HepG2 (cell line): ENCODE measurements at regions not wholly inside any gene's neighbourhood (a gene's known extent, or its start where the extent isn't known, plus 50 kb on each side); places are given as distances from the start of the nearest gene placed in this dataset.

Source experiments
- ATAC-seq: fragments of 200-7000 bp; cut with Tn5 transposase; 3 replicates; pipeline ENCODE4 v1.9.1; 2020; ENCODE audit warnings: mild to moderate bottlenecking, moderate library complexity
- BruUV-seq: library from RNA; stranded (reverse); fragments of 400-500 nt; replicated peaks from 2 replicates; lab custom pipeline; 2021; lab: Mats Ljungman, UMichigan
- CTCF ChIA-PET: fragments of 300-600 bp; formaldehyde crosslinking; extraction: SDS; loops from one replicate; lab custom pipeline; 2021; ENCODE audit warnings: low total read pairs, inconsistent platforms, low intra/inter-chr PET ratio; lab: Yijun Ruan, JAX
- POLR2A ChIA-PET: fragments of 350-600 bp; sonication (Branson Sonifier 250); formaldehyde crosslinking; loops from one replicate; lab custom pipeline; 2020; ENCODE audit warnings: antibody characterized with exemption, inconsistent platforms; lab: Yijun Ruan, JAX
- DNase-seq: peaks from one replicate; pipeline ENCODE4 v3.0.0-alpha.2; 2015; ENCODE audit warnings: low spot score
- FAIRE-seq: peaks from 3 replicates; lab custom pipeline; 2011; peaks lifted over from hg19 to GRCh38; lab: Jason Lieb, UNC
- H2AFZ ChIP-seq: one replicate; pipeline ENCODE4 v1.6.1; 2011; ENCODE audit warnings: low read length, inconsistent platforms
- H3K27ac ChIP-seq: fragments of 300-600 bp; 3 replicates; pipeline ENCODE4 v1.8.0; 2011; ENCODE audit warnings: mixed run types, mild to moderate bottlenecking, mixed read lengths, low read length, inconsistent platforms; ENCODE audit not compliant: insufficient read depth; ENCODE audit errors: extremely low read length
- H3K27me3 ChIP-seq, 2 experiments: fragments of 200-600 bp in 1 of 2; 2 replicates in 1 of 2; 3 replicates in 1 of 2; pipeline versions ENCODE4 v1.6.0 to v1.8.0; 2011; ENCODE audit warnings: low read length in 2 of 2, mild to moderate bottlenecking in 2 of 2, moderate library complexity in 2 of 2, inconsistent platforms in 1 of 2; ENCODE audit not compliant: insufficient read depth in 2 of 2, control insufficient read depth in 1 of 2
- H3K36me3 ChIP-seq, 2 experiments: fragments of 200-600 bp in 1 of 2; replicated peaks in 1 of 2; 2 replicates in 1 of 2; 3 replicates in 1 of 2; pipeline versions ENCODE4 v1.5.1 to v1.8.0; 2011; ENCODE audit warnings: low read length in 2 of 2, inconsistent platforms in 1 of 2; ENCODE audit not compliant: insufficient read depth in 2 of 2, control insufficient read depth in 1 of 2
- H3K4me1 ChIP-seq: 2 replicates; pipeline ENCODE4 v1.5.1; 2012; ENCODE audit warnings: low read length, inconsistent platforms; ENCODE audit not compliant: insufficient read depth
- H3K4me2 ChIP-seq: 2 replicates; pipeline ENCODE4 v1.6.0; 2011; ENCODE audit warnings: low read depth, low read length, inconsistent platforms
- H3K4me3 ChIP-seq, 3 experiments: fragments of 200-600 bp in 1 of 3; sonication (generic), shearing (Covaris generic) in 1 of 3; replicated peaks in 1 of 3; 2 replicates each; pipeline ENCODE4 v1.5.1; 2011 to 2016; ENCODE audit warnings: low read length in 3 of 3, inconsistent platforms in 2 of 3, low read depth in 2 of 3, mild to moderate bottlenecking in 2 of 3, control low read depth in 1 of 3, mixed read lengths in 1 of 3; ENCODE audit not compliant: insufficient read depth in 1 of 3
- H3K79me2 ChIP-seq: one replicate; pipeline ENCODE4 v1.6.1; 2011; ENCODE audit warnings: low read length, inconsistent platforms; ENCODE audit not compliant: insufficient read depth
- H3K9ac ChIP-seq: 2 replicates; pipeline ENCODE4 v1.6.0; 2011; ENCODE audit warnings: mild to moderate bottlenecking, low read depth, low read length, inconsistent platforms; ENCODE audit not compliant: insufficient read depth
- H3K9me3 ChIP-seq: 2 replicates; pipeline ENCODE4 v1.5.1; 2012; ENCODE audit warnings: mild to moderate bottlenecking, low read length
- H4K20me1 ChIP-seq: 2 replicates; pipeline ENCODE4 v1.6.0; 2011; ENCODE audit warnings: inconsistent platforms, mild to moderate bottlenecking, low read length, moderate library complexity; ENCODE audit not compliant: insufficient read depth
- ATM ChIP-seq: fragments of 450-650 bp; IDR thresholded peaks from 2 replicates; pipeline ENCODE4 v1.7.1; 2017; ENCODE audit warnings: mild to moderate bottlenecking, borderline replicate concordance
- ETV5 ChIP-seq: IDR thresholded peaks from 2 replicates; pipeline ENCODE4 v1.6.1; 2018; ENCODE audit warnings: missing biosample characterization, missing genetic modification reagents, inconsistent platforms, borderline replicate concordance
- GTF2F1 ChIP-seq: fragments of 150-350 bp; IDR thresholded peaks from 2 replicates; pipeline ENCODE4 v1.6.1; 2014; ENCODE audit warnings: low read length
- HDAC2 ChIP-seq: sonication (generic); formaldehyde crosslinking; IDR thresholded peaks from 2 replicates; pipeline ENCODE4 v1.4.0; 2020; ENCODE audit warnings: missing genetic modification reagents
- HNRNPLL ChIP-seq: fragments of 200-400 bp; formaldehyde crosslinking; IDR thresholded peaks from 2 replicates; pipeline ENCODE4 v1.6.1; 2017; ENCODE audit warnings: mild to moderate bottlenecking, low read depth, low read length; ENCODE audit not compliant: poor library complexity, severe bottlenecking
- KDM5B ChIP-seq: sonication (generic); formaldehyde crosslinking; IDR thresholded peaks from 2 replicates; pipeline ENCODE4 v1.4.0; 2020; ENCODE audit warnings: missing genetic modification reagents, mild to moderate bottlenecking, borderline replicate concordance
- NR2F1 ChIP-seq, 2 experiments: fragments of 450-650 bp in 1 of 2; formaldehyde crosslinking in 1 of 2; IDR thresholded peaks; 2 replicates each; pipeline versions ENCODE4 v1.5.0 to v1.6.1; 2016 to 2020; ENCODE audit warnings: mild to moderate bottlenecking in 1 of 2, missing compliant biosample characterization in 1 of 2, missing genetic modification reagents in 1 of 2, moderate library complexity in 1 of 2
- PITX1 ChIP-seq: sonication (generic); formaldehyde crosslinking; IDR thresholded peaks from 2 replicates; pipeline ENCODE4 v1.5.1; 2020; ENCODE audit warnings: mild to moderate bottlenecking, missing genetic modification reagents
- ZBTB7A ChIP-seq: sonication (generic); formaldehyde crosslinking; IDR thresholded peaks from 2 replicates; pipeline ENCODE4 v1.8.0; 2022; ENCODE audit warnings: mild to moderate bottlenecking, missing genetic modification reagents
- ZNF24 ChIP-seq: fragments of 450-650 bp; IDR thresholded peaks from 2 replicates; pipeline ENCODE4 v1.6.1; 2017; ENCODE audit warnings: antibody characterized with exemption, mild to moderate bottlenecking
- ZNF367 ChIP-seq: sonication (generic); formaldehyde crosslinking; IDR thresholded peaks from 2 replicates; pipeline ENCODE4 v1.4.0; 2020; ENCODE audit warnings: missing genetic modification reagents, borderline replicate concordance
- ZNF562 ChIP-seq: sonication (generic); formaldehyde crosslinking; IDR thresholded peaks from 2 replicates; pipeline ENCODE4 v1.8.0; 2022; ENCODE audit warnings: missing genetic modification reagents, borderline replicate concordance
- ZNF670 ChIP-seq: sonication (generic); formaldehyde crosslinking; IDR thresholded peaks from 2 replicates; pipeline ENCODE4 v1.8.0; 2022; ENCODE audit warnings: mild to moderate bottlenecking, missing genetic modification reagents, borderline replicate concordance
- WGBS: methylation state at CpG from one replicate; pipeline ENCODE4 v1.1.6; 2017; ENCODE audit warnings: low lambda C conversion rate; 5-methylcytosine and 5-hydroxymethylcytosine counted together
- in situ Hi-C: cut with HindIII; loops from 2 replicates; pipeline ENCODE4 v1.10.0; 2017; ENCODE audit warnings: low pct_unique_long_range_greater_than_20kb; ENCODE audit not compliant: extremely low pct_ligation_motif_present
- intact Hi-C: fragments of 100-400 bp; cut with micrococcal nuclease; formaldehyde crosslinking; loops from one replicate; pipeline ENCODE4 v1.10.0; 2022; ENCODE audit not compliant: unreplicated experiment
- TF ChIP-seq, protein P1 (sequence below): sonication (generic); formaldehyde crosslinking; conservative IDR thresholded peaks from 2 replicates; pipeline ENCODE4 v1.8.1; 2023; ENCODE audit warnings: missing genetic modification reagents
- TF ChIP-seq, protein P2 (sequence below): IDR thresholded peaks from 2 replicates; pipeline ENCODE4 v1.6.1; 2016; ENCODE audit warnings: missing compliant biosample characterization, missing genetic modification reagents, borderline replicate concordance
- TF ChIP-seq, protein P3 (sequence below): sonication (generic); IDR thresholded peaks from 2 replicates; pipeline ENCODE4 v1.6.1; 2016; ENCODE audit warnings: low read depth, borderline replicate concordance
- TF ChIP-seq, protein P4 (sequence below): IDR thresholded peaks from 2 replicates; pipeline ENCODE4 v1.6.1; 2012; ENCODE audit warnings: inconsistent platforms
- TF ChIP-seq, protein P5 (sequence below): sonication (generic); formaldehyde crosslinking; IDR thresholded peaks from 2 replicates; pipeline ENCODE4 v1.9.0; 2022; ENCODE audit warnings: missing genetic modification reagents, mild to moderate bottlenecking, borderline replicate concordance

DNA sequence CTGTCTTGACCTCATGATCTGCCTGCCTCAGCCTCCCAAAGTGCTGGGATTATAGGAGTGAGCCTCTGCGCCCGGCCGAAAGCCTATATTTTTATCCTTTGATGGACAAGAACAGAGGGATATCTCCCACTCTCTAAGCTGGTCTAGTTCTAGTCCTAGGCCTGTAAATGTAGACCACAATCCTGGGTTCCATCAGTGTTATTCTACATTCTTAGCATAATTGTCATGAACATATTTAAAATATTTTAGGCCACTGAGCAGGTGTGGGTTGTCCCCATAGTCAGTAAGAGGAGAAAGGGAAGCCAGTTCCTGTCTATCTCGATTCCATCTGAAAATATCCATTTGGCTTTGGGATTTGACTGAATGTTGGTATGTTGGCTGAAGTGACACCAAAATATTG, 118.1 kb downstream of the EBLN2 start (continued):
- TF ChIP-seq, protein P1, sequence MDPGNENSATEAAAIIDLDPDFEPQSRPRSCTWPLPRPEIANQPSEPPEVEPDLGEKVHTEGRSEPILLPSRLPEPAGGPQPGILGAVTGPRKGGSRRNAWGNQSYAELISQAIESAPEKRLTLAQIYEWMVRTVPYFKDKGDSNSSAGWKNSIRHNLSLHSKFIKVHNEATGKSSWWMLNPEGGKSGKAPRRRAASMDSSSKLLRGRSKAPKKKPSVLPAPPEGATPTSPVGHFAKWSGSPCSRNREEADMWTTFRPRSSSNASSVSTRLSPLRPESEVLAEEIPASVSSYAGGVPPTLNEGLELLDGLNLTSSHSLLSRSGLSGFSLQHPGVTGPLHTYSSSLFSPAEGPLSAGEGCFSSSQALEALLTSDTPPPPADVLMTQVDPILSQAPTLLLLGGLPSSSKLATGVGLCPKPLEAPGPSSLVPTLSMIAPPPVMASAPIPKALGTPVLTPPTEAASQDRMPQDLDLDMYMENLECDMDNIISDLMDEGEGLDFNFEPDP (CRISPR knock-in tag): no peak

DNA sequence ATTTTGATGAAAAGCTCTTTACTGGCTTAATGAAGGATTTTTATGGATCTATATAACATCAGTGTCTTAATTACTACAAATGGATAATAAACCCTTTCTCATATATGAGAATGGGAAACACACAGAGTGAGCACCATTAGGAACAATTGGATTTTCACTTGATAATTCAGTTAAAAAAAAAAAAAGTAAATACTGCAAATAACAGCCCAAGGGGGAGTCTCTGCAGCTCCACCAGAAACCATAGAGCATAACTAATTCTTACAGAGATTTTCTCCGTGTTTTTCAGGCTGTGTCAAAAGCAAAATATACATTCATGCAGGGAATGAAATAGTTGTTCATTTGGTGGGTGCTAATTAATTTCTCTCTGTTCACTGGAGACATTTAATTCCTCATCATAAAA, 125.3 kb downstream of the EBLN2 start:
- BruUV-seq: no TSS peak
- CTCF ChIA-PET: no interaction called here
- TF ChIP-seq, protein P2, sequence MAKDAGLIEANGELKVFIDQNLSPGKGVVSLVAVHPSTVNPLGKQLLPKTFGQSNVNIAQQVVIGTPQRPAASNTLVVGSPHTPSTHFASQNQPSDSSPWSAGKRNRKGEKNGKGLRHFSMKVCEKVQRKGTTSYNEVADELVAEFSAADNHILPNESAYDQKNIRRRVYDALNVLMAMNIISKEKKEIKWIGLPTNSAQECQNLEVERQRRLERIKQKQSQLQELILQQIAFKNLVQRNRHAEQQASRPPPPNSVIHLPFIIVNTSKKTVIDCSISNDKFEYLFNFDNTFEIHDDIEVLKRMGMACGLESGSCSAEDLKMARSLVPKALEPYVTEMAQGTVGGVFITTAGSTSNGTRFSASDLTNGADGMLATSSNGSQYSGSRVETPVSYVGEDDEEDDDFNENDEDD (CRISPR knock-in tag): no peak
- TF ChIP-seq ZNF367 (CRISPR knock-in tag) (no peak), KDM5B (CRISPR knock-in tag) (no peak), NR2F1 (CRISPR knock-in tag; IDR thresholded peaks at IDR 0.05) (no peak), ATM (no peak), HNRNPLL (no peak), PITX1 (no peak), ZNF24 (no peak), HDAC2 (CRISPR knock-in tag) (no peak), ZNF562 (CRISPR knock-in tag) (no peak), ZNF670 (CRISPR knock-in tag) (no peak), GTF2F1 (no peak), ETV5 (CRISPR knock-in tag) (no peak), ZBTB7A (no peak)
- TF ChIP-seq, protein P3, sequence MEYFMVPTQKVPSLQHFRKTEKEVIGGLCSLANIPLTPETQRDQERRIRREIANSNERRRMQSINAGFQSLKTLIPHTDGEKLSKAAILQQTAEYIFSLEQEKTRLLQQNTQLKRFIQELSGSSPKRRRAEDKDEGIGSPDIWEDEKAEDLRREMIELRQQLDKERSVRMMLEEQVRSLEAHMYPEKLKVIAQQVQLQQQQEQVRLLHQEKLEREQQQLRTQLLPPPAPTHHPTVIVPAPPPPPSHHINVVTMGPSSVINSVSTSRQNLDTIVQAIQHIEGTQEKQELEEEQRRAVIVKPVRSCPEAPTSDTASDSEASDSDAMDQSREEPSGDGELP: no peak
- TF ChIP-seq, protein P4, sequence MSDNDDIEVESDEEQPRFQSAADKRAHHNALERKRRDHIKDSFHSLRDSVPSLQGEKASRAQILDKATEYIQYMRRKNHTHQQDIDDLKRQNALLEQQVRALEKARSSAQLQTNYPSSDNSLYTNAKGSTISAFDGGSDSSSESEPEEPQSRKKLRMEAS: no peak
- TF ChIP-seq, protein P5, sequence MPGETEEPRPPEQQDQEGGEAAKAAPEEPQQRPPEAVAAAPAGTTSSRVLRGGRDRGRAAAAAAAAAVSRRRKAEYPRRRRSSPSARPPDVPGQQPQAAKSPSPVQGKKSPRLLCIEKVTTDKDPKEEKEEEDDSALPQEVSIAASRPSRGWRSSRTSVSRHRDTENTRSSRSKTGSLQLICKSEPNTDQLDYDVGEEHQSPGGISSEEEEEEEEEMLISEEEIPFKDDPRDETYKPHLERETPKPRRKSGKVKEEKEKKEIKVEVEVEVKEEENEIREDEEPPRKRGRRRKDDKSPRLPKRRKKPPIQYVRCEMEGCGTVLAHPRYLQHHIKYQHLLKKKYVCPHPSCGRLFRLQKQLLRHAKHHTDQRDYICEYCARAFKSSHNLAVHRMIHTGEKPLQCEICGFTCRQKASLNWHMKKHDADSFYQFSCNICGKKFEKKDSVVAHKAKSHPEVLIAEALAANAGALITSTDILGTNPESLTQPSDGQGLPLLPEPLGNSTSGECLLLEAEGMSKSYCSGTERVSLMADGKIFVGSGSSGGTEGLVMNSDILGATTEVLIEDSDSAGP (CRISPR knock-in tag): no peak
- TF ChIP-seq, protein P1 (CRISPR knock-in tag): no peak

More for the DNA sequence above, 125.3 kb downstream of the EBLN2 start:
- Histone ChIP-seq H3K27ac (no peak overlapping the region), H3K9me3 (no peaks in the 10 kb centered on the region), H3K4me3 (no peak overlapping the region), H3K4me1 (no peaks in the 10 kb centered on the region), H3K4me2 (no peak overlapping the region), H3K36me3 (no peaks in the 10 kb centered on the region), H3K9ac (no peak overlapping the region), H2AFZ (no peak overlapping the region), H3K27me3 (no peaks in the 10 kb centered on the region), H3K79me2 (no peaks in the 10 kb centered on the region), H4K20me1 (no peaks in the 10 kb centered on the region)
- no peak for FAIRE-seq
- no peak for ATAC-seq
- POLR2A ChIA-PET: no interaction called here
- in situ Hi-C loops (no loop called here), intact Hi-C loops (no loop called here)
- 55% methylated on average over 1 of the region's 1 CpG for WGBS
- no peak for DNase-seq
